HG03520 (cell line): ENCODE measurements at regions not wholly inside any gene's neighbourhood (a gene's known extent, or its start where the extent isn't known, plus 50 kb on each side); places are given as distances from the start of the nearest gene placed in this dataset.

Experiments used
- ATAC-seq: cut with Tn5 transposase; IDR thresholded peaks from one replicate; pipeline ENCODE4 v1.9.1; 2021; ENCODE audit warnings: mild to moderate bottlenecking, moderate library complexity; ENCODE audit not compliant: unreplicated experiment

- ATAC-seq, result no peak
Observed at GRCh38 chr14:48490756-48491155, 815.4 kb upstream of the MDGA2 start.

GRCh38 chr14:48473944-48474343 lies 798.5 kb upstream of the MDGA2 start:
- ATAC-seq, result no peak

- ATAC-seq, result no peak
Observed at GRCh38 chr14:48456051-48456450, 780.6 kb upstream of the MDGA2 start.

- ATAC-seq, result no peak
Observed at GRCh38 chr14:48454887-48455286, 779.5 kb upstream of the MDGA2 start.

- no peak for ATAC-seq
Observed at GRCh38 chr14:48452437-48452995, 777.1 kb upstream of the MDGA2 start.

- no peak for ATAC-seq
Observed at GRCh38 chr14:48435221-48435620, 759.8 kb upstream of the MDGA2 start.

- no peak for ATAC-seq
Observed at GRCh38 chr14:48430805-48431204, 755.4 kb upstream of the MDGA2 start.

GRCh38 chr14:48429512-48429911 lies 754.1 kb upstream of the MDGA2 start:
- no peak for ATAC-seq

GRCh38 chr14:48417715-48418500 lies 742.5 kb upstream of the MDGA2 start:
- ATAC-seq, result no peak

- ATAC-seq, result no peak
Observed at GRCh38 chr14:48401321-48401720, 725.9 kb upstream of the MDGA2 start.

GRCh38 chr14:48398675-48399282 lies 723.4 kb upstream of the MDGA2 start:
- ATAC-seq, result no peak

- no peak for ATAC-seq
Observed at GRCh38 chr14:48391661-48392060, 716.3 kb upstream of the MDGA2 start.

- no peak for ATAC-seq
Observed at GRCh38 chr14:48390346-48390745, 714.9 kb upstream of the MDGA2 start.

GRCh38 chr14:48384821-48385220 lies 709.4 kb upstream of the MDGA2 start:
- ATAC-seq, result no peak

GRCh38 chr14:48382961-48383360 lies 707.6 kb upstream of the MDGA2 start:
- ATAC-seq, result no peak

- no peak for ATAC-seq
Observed at GRCh38 chr14:48378541-48378940, 703.1 kb upstream of the MDGA2 start.

- ATAC-seq, result no peak
Observed at GRCh38 chr14:48373981-48374380, 698.6 kb upstream of the MDGA2 start.

- ATAC-seq, result no peak
Observed at GRCh38 chr14:48350971-48351370, 675.6 kb upstream of the MDGA2 start.

- no peak for ATAC-seq
Observed at GRCh38 chr14:48349689-48350088, 674.3 kb upstream of the MDGA2 start.

GRCh38 chr14:48341069-48341468 lies 665.7 kb upstream of the MDGA2 start:
- no peak for ATAC-seq

- ATAC-seq, result no peak
Observed at GRCh38 chr14:48333221-48333920, 658.0 kb upstream of the MDGA2 start.

- ATAC-seq, result no peak
Observed at GRCh38 chr14:48331421-48331820, 656.0 kb upstream of the MDGA2 start.
